H9 (cell line): ENCODE measurements at regions not wholly inside any gene's neighbourhood (a gene's known extent, or its start where the extent isn't known, plus 50 kb on each side); places are given as distances from the start of the nearest gene placed in this dataset.

Experiments used
- DNase-seq: peaks from one replicate; pipeline ENCODE4 v3.0.0-alpha.2; 2017
- H2AFZ ChIP-seq: one replicate; pipeline ENCODE4 v1.6.1; 2013; ENCODE audit warnings: mild to moderate bottlenecking, low read length, control low read depth, moderate library complexity
- H2AK5ac ChIP-seq: 2 replicates; pipeline ENCODE4 v1.6.1; 2013; ENCODE audit warnings: low read length, control low read depth, mixed read lengths; ENCODE audit not compliant: insufficient read length
- H2BK120ac ChIP-seq: one replicate; pipeline ENCODE4 v1.6.1; 2013; ENCODE audit warnings: low read depth, mild to moderate bottlenecking, low read length, control low read depth, inconsistent platforms; ENCODE audit not compliant: poor library complexity, severe bottlenecking
- H2BK12ac ChIP-seq: 2 replicates; pipeline ENCODE4 v1.6.1; 2013; ENCODE audit warnings: low read length, control low read depth, mixed read lengths, low read depth; ENCODE audit not compliant: insufficient read length
- H2BK15ac ChIP-seq: 2 replicates; pipeline ENCODE4 v1.6.1; 2013; ENCODE audit warnings: low read depth, low read length, control low read depth
- H2BK20ac ChIP-seq: one replicate; pipeline ENCODE4 v1.6.1; 2013; ENCODE audit warnings: low read depth, mild to moderate bottlenecking, low read length, control low read depth, inconsistent platforms; ENCODE audit not compliant: poor library complexity, severe bottlenecking
- H2BK5ac ChIP-seq: 2 replicates; pipeline ENCODE4 v1.6.1; 2013; ENCODE audit warnings: low read length, control low read depth, mixed read lengths; ENCODE audit not compliant: insufficient read length
- H3K14ac ChIP-seq: 2 replicates; pipeline ENCODE4 v1.6.1; 2013; ENCODE audit warnings: low read length, control low read depth; ENCODE audit not compliant: insufficient read depth
- H3K18ac ChIP-seq: 2 replicates; pipeline ENCODE4 v1.6.1; 2013; ENCODE audit warnings: low read depth, mild to moderate bottlenecking, mixed read lengths, low read length, control low read depth; ENCODE audit not compliant: insufficient read length
- H3K23ac ChIP-seq: 2 replicates; pipeline ENCODE4 v1.6.1; 2013; ENCODE audit warnings: low read length, control low read depth, mixed read lengths, low read depth; ENCODE audit not compliant: insufficient read length
- H3K23me2 ChIP-seq: 2 replicates; pipeline ENCODE4 v1.6.1; 2013; ENCODE audit warnings: low read depth, mild to moderate bottlenecking, mixed read lengths, low read length, control low read depth; ENCODE audit not compliant: insufficient read length, poor library complexity, severe bottlenecking
- H3K27ac ChIP-seq: 2 replicates; pipeline ENCODE4 v1.5.1; 2013; ENCODE audit warnings: low read length, control low read depth, mixed read lengths, low read depth; ENCODE audit not compliant: insufficient read length
- H3K27me3 ChIP-seq: 2 replicates; pipeline ENCODE4 v1.6.1; 2013; ENCODE audit warnings: low read length, control low read depth, inconsistent platforms; ENCODE audit not compliant: insufficient read depth
- H3K4ac ChIP-seq: 2 replicates; pipeline ENCODE4 v1.6.1; 2013; ENCODE audit warnings: low read depth, mild to moderate bottlenecking, control low read depth, inconsistent platforms, low read length, moderate library complexity
- H3K4me1 ChIP-seq: 2 replicates; pipeline ENCODE4 v1.6.1; 2013; ENCODE audit warnings: low read length, control low read depth, inconsistent platforms; ENCODE audit not compliant: insufficient read depth
- H3K4me2 ChIP-seq: 2 replicates; pipeline ENCODE4 v1.6.1; 2013; ENCODE audit warnings: low read length, control low read depth, mixed read lengths; ENCODE audit not compliant: insufficient read length, insufficient read depth
- H3K56ac ChIP-seq: 2 replicates; pipeline ENCODE4 v1.6.1; 2013; ENCODE audit warnings: low read depth, mild to moderate bottlenecking, mixed read lengths, low read length, control low read depth; ENCODE audit not compliant: insufficient read length
- H3K79me1 ChIP-seq: 2 replicates; pipeline ENCODE4 v1.6.1; 2013; ENCODE audit warnings: low read depth, mild to moderate bottlenecking, moderate library complexity, low read length, control low read depth, inconsistent platforms; ENCODE audit not compliant: insufficient read depth, poor library complexity, severe bottlenecking
- H3K79me2 ChIP-seq: 2 replicates; pipeline ENCODE4 v1.6.1; 2013; ENCODE audit warnings: low read length, control low read depth, inconsistent platforms; ENCODE audit not compliant: insufficient read depth
- H3K9ac ChIP-seq: 2 replicates; pipeline ENCODE4 v1.6.1; 2013; ENCODE audit warnings: low read length, control low read depth, mixed read lengths; ENCODE audit not compliant: insufficient read length; ENCODE audit errors: extremely low read depth
- H3K9me3 ChIP-seq: one replicate; pipeline ENCODE4 v1.6.1; 2013; ENCODE audit warnings: low read depth, low read length, inconsistent platforms; ENCODE audit not compliant: control insufficient read depth
- H3T11ph ChIP-seq: one replicate; pipeline ENCODE4 v1.6.1; 2013; ENCODE audit warnings: mild to moderate bottlenecking, low read length, control low read depth, inconsistent platforms
- H4K20me1 ChIP-seq: one replicate; pipeline ENCODE4 v1.6.1; 2013; ENCODE audit not compliant: control insufficient read depth, insufficient read length, insufficient read depth
- H4K5ac ChIP-seq: 2 replicates; pipeline ENCODE4 v1.6.1; 2013; ENCODE audit warnings: low read depth, mild to moderate bottlenecking, mixed read lengths, low read length, control low read depth; ENCODE audit not compliant: insufficient read length
- H4K8ac ChIP-seq: replicated peaks from 2 replicates; pipeline ENCODE4 v1.6.1; 2013; ENCODE audit warnings: low read length, control low read depth, mixed read lengths, low read depth; ENCODE audit not compliant: insufficient read length
- H4K91ac ChIP-seq: 2 replicates; pipeline ENCODE4 v1.6.1; 2013; ENCODE audit warnings: low read depth, mild to moderate bottlenecking, moderate library complexity, mixed read lengths, low read length, control low read depth; ENCODE audit not compliant: insufficient read length
- H3K27ac Mint-ChIP-seq, 3 experiments: 2 replicates in 2 of 3; 3 replicates in 1 of 3; pipeline ENCODE4 v1.8.0; 2020 to 2021; ENCODE audit warnings: mixed read lengths in 3 of 3, mild to moderate bottlenecking in 1 of 3, moderate library complexity in 1 of 3
- H3K27me3 Mint-ChIP-seq: 2 replicates; pipeline ENCODE4 v1.8.0; 2021; ENCODE audit warnings: low read depth, mild to moderate bottlenecking, moderate library complexity, mixed read lengths
- H3K36me3 Mint-ChIP-seq, 3 experiments: 2 replicates in 2 of 3; 3 replicates in 1 of 3; pipeline ENCODE4 v1.8.0; 2020 to 2021; ENCODE audit warnings: low read depth in 3 of 3, mixed read lengths in 3 of 3; ENCODE audit not compliant: insufficient read depth in 1 of 3
- H3K4me1 Mint-ChIP-seq, 2 experiments: 2 replicates each; pipeline ENCODE4 v1.8.0; 2020; ENCODE audit warnings: mixed read lengths in 2 of 2
- H3K4me3 Mint-ChIP-seq, 2 experiments: 2 replicates in 1 of 2; 3 replicates in 1 of 2; pipeline ENCODE4 v1.8.0; 2020 to 2021; ENCODE audit warnings: mild to moderate bottlenecking in 2 of 2, mixed read lengths in 2 of 2, moderate library complexity in 1 of 2
- H3K9me3 Mint-ChIP-seq, 2 experiments: 2 replicates in 1 of 2; 3 replicates in 1 of 2; pipeline ENCODE4 v1.8.0; 2020; ENCODE audit warnings: mild to moderate bottlenecking in 2 of 2, mixed read lengths in 2 of 2, moderate library complexity in 1 of 2
- WGBS: extraction: QIAGEN DNeasy Blood & Tissue Kit; methylation state at CpG from one replicate; pipeline ENCODE4 v1.1.7; 2013; ENCODE audit warnings: missing lambda C conversion rate, low lambda C conversion rate, mixed read lengths; ENCODE audit not compliant: insufficient read length; ENCODE audit errors: extremely low coverage; 5-methylcytosine and 5-hydroxymethylcytosine counted together
- TF ChIP-seq, protein P1 (sequence below): fragments of 200-600 bp; sonication (generic); conservative IDR thresholded peaks from 3 replicates; pipeline ENCODE4 v1.8.0; 2021; ENCODE audit warnings: antibody characterized with exemption, mild to moderate bottlenecking

DNA sequence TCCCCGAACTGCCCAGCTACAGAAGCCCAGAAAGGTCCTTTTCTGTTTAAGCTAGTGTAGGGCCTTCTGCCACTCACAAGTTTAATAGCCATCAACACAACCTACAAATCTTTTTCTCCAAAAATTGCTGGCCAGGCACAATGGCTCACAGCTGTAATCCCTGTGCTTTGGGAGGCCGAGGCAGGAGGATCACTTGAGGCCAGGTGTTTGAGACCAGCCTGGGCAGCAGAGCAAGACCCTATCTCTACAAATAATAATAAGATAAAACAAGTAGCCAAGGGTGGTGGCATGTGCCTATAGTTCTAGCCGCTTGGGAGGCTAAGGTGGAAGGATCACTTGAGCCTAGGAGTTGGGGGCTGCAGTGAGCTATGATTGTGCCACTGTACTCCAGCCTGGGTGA is 176.4 kb downstream of the HSD17B3 start:
- no peak overlapping the region for H2BK20ac ChIP-seq
- H3K4me1 ChIP-seq: peaks cover 14% of the 10 kb centered on the region
- H3K27me3 ChIP-seq: no peaks in the 10 kb centered on the region
- no peak overlapping the region for H3K18ac ChIP-seq
- H2BK5ac ChIP-seq: no peak overlapping the region
- no peaks in the 10 kb centered on the region for H3K9me3 ChIP-seq
- no peak overlapping the region for H3K4me2 ChIP-seq
- no peak overlapping the region for H3K9ac ChIP-seq
- no peak overlapping the region for H2BK12ac ChIP-seq
- no peaks in the 10 kb centered on the region for H3K23me2 ChIP-seq
- no peak overlapping the region for H3K14ac ChIP-seq
- TF ChIP-seq, protein P1, sequence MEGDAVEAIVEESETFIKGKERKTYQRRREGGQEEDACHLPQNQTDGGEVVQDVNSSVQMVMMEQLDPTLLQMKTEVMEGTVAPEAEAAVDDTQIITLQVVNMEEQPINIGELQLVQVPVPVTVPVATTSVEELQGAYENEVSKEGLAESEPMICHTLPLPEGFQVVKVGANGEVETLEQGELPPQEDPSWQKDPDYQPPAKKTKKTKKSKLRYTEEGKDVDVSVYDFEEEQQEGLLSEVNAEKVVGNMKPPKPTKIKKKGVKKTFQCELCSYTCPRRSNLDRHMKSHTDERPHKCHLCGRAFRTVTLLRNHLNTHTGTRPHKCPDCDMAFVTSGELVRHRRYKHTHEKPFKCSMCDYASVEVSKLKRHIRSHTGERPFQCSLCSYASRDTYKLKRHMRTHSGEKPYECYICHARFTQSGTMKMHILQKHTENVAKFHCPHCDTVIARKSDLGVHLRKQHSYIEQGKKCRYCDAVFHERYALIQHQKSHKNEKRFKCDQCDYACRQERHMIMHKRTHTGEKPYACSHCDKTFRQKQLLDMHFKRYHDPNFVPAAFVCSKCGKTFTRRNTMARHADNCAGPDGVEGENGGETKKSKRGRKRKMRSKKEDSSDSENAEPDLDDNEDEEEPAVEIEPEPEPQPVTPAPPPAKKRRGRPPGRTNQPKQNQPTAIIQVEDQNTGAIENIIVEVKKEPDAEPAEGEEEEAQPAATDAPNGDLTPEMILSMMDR: no peak
- H4K20me1 ChIP-seq: no peaks in the 10 kb centered on the region
- H3K4ac ChIP-seq: no peak overlapping the region
- Mint-ChIP-seq H3K4me3 (no peak overlapping the region), H3K4me1 (peaks cover 35 to 42% of the 10 kb centered on the region in 2 experiments), H3K27ac (no peak overlapping the region), H3K36me3 (peaks cover 0 to 4% (median 3%) of the 10 kb centered on the region in 3 experiments; a peak in 4 of 7 replicates), H3K9me3 (peaks cover under 1 to 6% of the 10 kb centered on the region in 2 experiments; a peak in 3 of 5 replicates), H3K27me3 (peaks cover 16% of the 10 kb centered on the region)
- no peak overlapping the region for H2AK5ac ChIP-seq
- no peak overlapping the region for H2AFZ ChIP-seq
- H2BK120ac ChIP-seq: no peak overlapping the region
- H4K91ac ChIP-seq: no peak overlapping the region
- no peak overlapping the region for H3T11ph ChIP-seq
- no CpG with 5 or more reads among the region's 3 CpGs for WGBS
- no peaks in the 10 kb centered on the region for H3K79me1 ChIP-seq
- H4K8ac ChIP-seq: no peak overlapping the region
- H3K23ac ChIP-seq: no peak overlapping the region
- no peak for DNase-seq
- H3K27ac ChIP-seq: no peak overlapping the region
- no peak overlapping the region for H2BK15ac ChIP-seq
- H4K5ac ChIP-seq: no peak overlapping the region
- no peaks in the 10 kb centered on the region for H3K79me2 ChIP-seq
- H3K56ac ChIP-seq: no peak overlapping the region
